GM21528 (cell line): ENCODE measurements at regions not wholly inside any gene's neighbourhood (a gene's known extent, or its start where the extent isn't known, plus 50 kb on each side); places are given as distances from the start of the nearest gene placed in this dataset.

Source experiments
- ATAC-seq: cut with Tn5 transposase; IDR thresholded peaks from one replicate; pipeline ENCODE4 v1.9.1; 2021; ENCODE audit warnings: mild to moderate bottlenecking, moderate library complexity; ENCODE audit not compliant: unreplicated experiment, low FRiP score

DNA sequence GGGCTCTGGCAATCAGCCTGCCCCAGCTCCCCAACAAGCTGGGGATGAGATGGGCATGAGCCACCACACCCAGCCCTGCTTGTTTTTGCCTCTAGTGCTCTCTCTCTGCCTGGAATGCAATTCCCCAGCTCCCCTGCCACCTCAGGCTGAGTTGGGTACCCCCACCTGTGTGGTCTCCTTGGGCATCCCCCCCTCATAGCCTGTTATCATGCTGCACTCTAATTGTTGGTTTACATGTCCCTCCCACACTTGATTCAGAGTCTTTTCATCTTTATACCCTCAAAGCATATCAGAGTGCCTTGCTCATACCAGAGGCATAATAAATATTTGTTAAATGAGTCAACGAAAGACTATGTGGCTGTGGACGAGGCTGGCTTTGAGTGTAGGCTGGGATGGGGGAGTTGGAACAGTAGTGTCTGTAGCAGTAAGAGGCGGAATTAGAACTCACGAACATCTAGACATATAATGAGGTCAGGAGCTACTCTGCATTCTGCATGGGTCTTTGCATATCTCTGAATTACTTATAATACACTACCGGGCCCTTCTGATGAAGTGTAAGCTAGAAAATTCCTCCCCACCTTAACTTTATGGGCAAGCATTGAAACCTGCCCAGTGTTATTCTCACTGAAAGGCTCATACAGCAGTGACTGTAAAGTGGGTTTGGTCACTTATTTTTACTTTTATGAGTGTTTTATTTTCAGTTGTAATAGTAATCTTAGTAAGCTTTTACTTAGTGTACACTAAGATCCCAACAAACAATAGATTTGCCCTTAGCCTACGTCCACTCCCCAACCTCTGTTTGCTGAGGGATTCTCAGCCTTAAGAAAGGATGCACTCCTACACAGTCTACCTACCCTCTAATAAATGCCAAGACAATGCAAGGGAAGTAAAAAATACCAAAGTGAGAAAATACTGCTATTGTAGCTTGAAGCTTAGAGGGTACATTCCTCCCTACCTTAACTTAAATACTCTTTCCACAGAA, 58.7 kb downstream of the EDN1 start:
- no peak for ATAC-seq

DNA sequence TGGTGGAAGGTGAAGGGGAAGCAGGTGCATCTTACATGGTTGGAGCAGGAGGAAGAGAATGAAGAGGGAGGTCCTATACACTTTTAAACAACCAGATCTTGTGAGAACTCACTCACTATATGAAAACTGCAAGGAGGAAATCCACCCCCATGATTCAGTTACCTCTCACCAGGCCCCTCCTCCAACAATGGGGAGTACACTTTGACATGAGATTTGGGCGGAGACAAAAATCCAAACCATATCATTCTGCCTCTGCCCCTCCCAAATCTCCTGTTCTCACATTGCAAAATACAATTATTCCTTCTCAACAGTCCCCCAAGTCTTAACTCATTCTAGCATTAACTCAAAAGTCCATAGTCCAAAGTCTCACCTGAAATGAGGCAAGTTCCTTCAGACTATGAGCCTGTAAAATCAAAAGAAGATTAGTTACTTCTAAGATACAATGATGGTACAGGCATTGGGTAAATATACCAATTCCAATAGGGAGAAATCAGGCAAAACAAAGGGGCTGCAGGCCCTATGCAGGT, 60.5 kb downstream of the EDN1 start:
- no peak for ATAC-seq

DNA sequence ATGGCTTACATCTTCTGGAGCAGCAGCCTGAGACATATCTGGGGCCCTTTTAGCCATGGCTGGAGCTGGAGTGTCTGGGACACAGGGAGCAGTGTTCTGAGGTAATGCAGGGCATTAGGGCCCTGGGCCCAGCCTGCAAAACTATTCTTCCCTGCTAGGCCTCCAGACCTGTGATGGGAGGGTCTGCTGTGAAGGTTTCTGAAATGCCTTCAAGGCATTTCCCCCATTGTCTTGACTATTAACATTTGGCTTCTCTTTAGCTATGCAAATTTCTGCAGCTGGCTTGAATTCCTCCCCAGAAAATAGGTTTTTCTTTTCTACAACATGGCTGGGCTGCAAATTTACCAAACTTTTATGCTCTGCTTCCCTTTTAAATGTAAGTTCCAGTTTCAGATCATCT, 61.5 kb downstream of the EDN1 start:
- no peak for ATAC-seq

DNA sequence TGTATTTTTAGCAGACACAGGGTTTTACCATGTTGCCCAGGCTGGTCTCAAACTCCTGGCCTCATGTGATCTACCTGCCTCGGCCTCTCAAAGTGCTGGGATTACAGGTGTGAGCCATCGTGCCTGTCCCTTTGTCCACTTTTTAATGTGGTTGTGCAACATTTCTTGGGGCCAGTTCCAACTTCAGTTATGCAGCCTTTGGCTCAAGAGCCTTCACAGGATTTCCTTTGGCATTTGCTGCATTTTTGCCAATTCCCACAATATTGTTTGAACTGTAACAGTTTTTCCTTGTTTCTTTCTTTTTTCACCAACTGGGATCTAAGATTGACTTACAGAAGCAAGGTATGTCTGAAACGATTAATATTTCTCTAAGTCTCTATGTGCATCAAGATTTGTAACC, 63.6 kb downstream of the EDN1 start:
- ATAC-seq = no peak

DNA sequence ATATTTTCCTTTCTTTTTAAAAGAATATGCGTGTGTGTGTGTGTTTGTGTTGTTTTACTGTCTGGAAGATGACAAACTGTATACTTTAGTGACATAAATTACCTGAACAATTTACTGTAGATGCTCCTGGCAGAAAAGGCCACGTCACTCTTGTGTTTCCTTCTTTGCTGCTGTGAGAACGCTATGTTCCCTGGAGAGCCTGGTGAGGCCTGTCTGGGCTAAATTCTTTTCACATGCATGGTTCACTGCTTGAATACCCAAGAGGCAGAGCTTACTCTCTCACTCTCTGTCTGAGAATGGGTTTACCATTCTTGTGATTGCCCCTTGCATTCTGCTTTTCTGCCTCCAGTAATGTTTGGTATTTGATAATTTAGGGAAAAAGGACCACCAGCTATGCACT, 64.3 kb downstream of the EDN1 start:
- ATAC-seq = no peak

DNA sequence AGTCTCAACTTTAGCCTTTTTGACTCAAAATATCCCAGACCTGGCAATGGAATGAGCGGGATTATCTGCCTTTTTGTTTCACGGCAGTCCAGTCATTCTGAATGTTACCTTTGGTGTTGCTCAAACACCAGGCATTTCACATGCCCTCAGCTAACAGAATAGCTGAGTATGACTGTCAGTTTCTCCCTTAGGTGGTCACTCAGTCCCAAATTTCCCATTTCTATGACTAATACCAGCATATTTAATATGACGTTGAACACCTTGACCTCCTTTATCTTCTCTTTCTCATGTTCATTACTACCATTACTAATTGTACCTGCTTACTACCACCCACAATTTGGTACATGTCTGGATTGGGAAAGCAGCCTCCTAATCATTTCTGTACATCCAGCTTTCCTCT, 65.2 kb downstream of the EDN1 start:
- no peak for ATAC-seq

DNA sequence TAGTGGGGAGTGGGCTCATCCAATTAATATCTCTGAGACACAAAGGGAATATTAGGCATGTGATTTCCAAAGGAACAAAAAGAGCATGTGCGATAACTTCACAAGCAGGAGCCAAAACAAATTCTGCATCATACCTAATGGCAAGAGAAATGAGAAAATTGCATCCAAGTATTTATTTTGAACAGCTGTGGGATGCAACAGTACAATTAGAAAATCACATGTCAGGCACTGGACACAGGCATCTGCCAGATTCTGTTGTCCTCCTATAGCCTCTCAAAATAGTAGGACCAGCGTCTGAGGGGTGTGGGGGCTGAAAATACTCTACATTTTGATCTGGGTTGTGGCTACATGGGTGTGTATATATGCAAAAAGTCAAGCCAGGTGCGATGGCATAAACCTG, 66.3 kb downstream of the EDN1 start:
- ATAC-seq = no peak

DNA sequence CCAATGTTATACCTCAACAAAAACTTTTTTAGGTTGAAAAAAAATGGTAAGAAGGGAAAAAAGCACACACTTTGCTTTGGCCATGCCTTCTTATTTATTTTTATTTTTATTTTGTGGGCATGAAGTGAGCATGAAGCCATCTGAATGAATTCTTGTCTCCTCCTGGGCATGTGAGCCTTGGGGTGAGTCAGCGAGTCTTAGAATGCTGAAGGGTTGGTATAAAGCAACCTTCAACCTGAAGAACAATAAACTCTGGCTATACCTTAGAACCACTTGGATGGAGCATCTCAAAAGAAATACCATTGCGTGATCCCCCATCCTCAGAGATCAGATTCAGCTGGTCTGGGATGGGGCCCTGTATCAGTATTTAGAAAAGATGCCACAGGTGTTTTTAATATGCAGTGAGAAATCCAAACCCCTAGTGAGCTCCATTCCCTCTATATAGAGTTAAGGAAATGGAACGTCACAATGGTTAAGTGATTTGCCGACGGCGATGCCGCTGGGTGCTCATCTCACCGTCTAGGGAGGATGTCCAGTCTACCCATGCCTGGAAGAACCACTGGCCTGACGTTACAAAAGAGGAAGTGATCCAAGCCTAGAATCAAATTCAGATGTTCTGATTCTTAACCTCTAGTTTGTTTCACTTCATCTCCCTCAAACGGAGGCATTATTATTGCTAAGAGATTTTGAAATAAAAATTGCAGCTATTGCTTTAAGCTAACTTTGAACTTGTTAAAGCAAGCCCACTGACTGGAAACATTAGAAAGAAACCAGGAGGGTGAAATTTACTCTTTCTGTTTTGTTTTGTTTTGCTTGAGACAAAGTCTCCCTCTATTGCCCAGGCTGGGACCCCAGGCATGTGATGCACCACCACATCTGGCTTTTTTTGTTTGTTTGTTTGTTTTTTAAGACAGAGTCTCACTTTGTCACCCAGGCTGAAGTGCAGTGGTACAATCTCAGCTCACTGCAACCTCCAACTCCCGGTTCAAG, 67.1 kb downstream of the EDN1 start:
- ATAC-seq = peak; percentile 70

DNA sequence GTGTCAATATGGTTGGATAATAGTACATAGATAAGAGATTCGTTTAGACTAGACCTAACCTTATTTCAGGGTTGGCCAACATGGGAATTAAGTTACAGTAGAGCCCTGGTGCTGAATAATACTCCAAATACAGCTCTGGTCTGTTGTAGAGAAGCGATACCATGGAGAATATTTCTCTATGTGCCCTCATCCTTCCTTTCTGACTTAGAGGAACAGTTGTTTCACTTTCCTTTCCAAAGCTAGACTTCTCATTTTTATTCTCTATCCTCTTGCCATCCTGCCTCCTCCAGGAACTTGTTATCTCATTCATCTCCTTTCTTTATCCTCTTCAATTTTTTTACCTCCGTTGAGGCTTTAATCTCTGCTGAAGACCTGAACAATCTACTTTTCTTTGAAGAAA, 68.9 kb downstream of the EDN1 start:
- no peak for ATAC-seq

DNA sequence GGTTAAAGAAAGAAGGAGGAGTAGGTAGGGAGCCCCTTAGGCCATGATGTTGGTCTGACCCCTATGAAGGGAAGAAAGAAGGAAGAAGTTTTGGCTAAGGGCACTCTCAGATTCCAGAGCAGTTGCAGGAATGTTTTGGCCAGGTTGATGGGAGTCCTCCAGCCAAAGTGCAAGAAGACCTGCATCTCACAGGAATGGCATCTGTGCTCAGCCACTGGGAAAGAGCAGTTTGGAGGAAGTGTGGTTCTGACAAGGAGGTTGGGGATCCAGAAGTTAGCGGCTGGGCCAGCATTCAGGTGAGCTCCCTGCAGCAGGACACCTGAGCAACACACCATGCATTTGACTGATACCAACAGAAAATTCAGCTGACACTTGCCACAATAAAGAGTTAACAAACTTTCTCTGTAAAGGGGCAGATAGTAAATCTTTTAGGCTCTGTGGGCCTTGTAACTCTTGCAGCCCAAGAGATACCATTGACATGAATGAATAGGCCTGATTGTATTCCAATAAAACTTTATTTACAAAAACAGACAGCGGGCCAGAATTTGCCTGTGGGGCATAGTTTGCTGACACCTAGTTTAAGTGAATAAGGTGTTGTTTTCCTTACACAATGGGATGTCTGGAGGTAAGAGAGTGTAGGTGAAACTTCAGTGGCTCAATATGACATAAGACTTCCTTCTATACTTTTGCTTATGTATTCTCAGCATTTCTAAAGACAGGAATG, 71.0 kb downstream of the EDN1 start:
- no peak for ATAC-seq

DNA sequence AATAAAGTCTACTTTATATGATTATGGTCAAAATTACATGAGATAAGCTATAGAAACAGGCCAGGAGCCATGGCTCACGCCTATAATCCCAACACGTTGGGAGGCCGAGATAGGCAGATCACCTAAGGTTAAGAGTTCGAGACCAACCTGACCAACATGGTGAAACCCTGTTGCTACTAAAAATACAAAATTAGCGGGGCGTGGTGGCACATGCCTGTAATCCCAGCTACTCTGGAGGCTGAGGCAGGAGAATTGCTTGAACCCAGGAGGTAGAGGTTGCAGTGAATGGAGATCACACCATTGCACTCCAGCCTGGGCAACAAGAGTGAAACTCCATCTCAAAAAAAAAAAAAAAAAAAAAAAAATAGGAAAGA, 73.1 kb downstream of the EDN1 start:
- ATAC-seq = peak; percentile 3

DNA sequence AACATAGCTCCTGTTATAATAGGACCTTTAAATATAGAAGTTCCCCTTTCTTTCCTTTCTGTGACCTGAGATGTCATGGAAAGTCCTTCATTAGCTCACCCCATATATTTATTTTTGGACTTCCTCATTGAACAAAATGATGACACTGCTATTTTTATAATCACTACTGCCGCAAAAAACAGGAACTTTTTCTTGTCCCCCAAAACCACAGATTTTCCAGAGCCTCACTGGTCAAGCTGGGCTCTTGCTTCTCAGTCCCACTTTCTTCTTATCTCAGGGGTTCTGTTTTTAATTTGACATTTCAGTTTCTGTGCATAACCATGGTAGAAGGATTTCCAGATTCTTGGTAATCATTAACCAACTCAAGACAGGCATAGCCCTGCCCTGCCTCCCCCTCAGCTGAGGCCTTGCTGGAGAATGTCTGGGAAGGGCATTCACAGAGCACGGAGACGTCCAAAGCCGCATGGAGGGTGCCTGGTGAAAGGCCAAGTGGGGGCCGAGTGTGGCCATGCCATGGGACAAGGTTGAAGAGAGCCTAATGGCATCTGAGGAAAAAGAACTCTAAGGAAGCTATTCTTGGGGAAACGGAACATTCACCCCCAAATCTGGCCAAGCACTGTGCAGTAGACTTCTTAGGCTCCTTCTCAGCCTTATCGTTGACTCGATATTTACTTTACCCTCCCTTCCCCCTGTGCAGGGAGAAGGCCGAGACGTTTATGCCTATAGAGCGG, 73.7 kb downstream of the EDN1 start:
- ATAC-seq = peak; percentile 66

DNA sequence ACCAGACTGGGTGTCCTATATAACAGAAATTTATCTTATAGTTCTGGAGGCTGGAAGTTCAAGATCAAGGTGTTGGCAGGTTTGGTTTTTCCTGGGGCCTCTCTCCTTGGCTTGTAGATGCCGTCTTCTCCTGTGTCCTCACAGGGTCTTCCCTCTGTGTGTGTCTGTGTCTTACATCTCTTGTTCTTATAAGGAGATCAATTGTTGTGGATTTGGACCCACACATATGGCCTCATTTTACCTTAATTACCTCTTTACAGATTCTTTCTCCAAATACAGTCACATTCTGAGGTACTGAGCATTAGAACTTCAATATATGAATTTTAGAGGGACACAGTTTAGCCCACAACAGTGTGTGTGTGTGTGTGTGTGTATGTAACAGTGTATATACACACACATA, 74.5 kb downstream of the EDN1 start:
- no peak for ATAC-seq

DNA sequence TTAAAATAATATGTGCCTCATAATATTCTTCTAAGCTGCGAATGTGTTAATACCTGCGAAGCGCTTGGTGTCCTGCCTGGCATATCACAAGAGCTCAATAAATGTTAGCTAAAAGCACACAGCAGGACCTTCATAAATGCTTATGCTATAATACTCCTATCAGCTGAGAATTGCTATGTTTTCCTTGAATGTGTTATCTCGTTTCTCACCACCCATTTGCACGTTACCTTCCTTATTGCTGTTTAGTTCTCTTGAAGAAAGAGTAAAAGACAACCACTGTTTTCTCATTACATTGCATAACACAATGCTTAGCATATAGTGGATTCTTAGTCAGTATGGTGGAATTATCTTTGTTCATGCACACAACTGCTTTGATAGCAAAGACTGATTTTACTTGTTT, 76.6 kb downstream of the EDN1 start:
- ATAC-seq = no peak

DNA sequence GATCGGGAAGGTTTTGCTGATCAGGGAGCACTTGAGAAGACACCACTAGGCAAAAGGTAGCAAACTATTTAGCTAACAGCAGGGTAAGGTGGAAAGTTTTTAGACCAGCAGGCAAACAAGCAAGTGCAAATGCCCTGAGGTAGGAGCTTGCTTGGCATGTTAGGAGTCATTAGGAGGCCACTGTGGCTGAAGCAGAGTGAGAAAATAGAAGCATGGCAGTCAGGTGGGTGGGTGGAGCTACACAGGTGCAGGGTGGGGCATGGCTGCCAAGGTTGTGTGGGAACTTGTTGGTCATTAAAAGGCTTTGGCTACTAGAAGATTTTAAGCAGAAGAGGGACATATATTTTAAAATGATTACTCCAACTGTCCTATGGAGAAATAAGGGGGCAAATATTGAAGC, 77.3 kb downstream of the EDN1 start:
- ATAC-seq = no peak

DNA sequence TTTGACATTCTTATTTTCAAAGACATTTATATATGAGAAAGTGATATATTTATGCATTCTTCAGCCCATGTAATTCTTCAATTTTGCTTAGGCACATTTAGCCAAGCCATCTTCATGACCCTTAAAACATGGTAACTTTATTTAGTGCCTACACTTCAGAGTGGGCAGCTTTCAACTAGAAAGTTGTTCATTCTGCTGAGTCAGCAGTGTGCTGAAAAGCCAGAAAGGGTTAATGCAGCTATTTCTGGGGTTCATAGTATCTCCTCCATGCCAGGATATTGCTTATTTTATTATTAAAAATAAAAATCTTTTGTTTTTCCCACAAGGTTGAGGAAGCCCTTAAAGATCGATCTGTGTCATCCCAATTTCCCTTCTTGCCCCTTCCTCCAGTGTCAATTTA, 79.2 kb downstream of the EDN1 start:
- ATAC-seq = no peak

DNA sequence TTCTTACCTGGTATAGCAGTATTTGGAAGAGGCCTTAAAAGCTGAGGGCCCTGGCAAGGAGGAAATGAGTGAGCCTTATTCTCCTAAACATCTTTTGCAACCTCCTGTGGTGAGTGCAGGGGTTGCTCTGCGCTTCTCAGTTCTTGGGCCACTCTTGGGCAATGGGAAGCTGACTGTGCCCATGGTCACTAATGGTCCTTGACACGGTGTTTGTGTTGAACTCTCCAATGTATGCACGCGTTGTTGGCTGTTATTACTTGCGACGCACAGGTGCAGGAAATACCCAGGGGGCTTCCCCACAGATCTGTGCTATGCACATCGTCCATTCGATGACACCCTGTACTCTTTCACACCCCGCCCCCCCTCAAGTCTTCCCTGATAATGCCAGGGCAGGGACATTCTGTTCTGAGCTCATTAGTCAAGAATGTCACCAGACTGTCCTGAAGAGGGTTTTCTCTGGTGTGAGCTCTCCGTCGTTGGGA, 79.7 kb downstream of the EDN1 start:
- peak; percentile 66 for ATAC-seq

DNA sequence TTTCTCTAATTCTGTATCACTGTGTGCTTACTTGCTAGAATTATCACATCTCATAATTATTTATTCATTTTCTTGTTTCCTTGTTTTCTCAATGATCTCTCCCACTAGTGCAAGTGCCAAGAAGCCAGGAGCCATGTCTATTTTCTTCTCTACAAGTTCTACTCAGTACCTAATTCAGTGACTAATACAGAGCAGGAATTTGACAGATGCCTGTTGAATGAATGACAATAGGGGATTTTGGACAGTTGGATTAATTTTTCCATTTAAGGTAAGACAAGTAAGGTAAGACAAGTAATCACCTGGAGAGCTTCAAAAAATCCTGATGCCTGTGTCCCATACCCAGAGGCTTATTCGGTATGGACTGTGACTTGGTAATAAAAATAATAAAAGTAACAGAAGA, 81.0 kb downstream of the EDN1 start:
- no peak for ATAC-seq

DNA sequence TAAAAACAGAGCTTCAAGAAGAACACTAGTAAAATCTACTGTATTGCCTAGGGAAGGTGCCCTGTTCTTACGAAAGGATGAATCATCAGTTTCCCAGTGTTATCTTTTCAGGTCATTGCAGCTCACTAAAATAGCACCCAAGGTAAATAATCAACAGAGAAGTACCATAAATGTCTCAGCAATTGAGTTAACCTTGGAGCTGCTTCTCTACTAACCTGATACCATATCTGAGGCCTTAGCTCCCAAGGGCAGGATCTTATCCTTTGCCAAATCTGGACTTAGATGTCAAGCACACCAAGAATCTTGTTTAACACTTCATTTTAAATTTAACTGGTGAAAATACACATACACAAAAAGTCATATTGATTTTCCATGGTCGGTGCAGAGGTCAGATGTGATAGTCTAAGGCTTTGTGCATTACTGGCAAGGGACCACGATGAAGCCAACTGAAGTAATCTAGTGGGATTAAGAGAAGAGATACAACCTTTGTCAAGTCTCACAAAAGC, 81.5 kb downstream of the EDN1 start:
- ATAC-seq = no peak
